ENCODE measurements at regions not wholly inside any gene's neighbourhood (a gene's known extent, or its start where the extent isn't known, plus 50 kb on each side); places are given as distances from the start of the nearest gene placed in this dataset.

DNA sequence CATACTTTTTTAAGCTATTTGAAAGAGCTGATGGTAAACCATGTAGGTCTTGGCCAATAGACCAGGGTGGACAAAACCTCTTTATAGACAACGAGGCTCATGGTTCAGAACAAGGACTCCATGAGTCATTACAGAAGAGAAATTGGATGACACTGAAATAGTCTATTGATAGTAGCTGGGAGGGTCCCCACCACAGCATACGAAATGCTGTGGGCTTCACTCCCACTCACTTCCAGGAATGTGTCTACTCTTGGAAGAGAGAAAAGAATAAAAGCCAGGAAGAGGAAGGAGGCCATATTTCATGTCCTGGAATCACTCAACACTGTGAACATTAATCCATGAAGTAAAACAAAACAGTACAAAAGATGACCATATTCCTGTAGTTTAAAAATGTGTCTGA, 82.3 kb upstream of the MXRA5 start:
- TF ChIP-seq, protein P1, sequence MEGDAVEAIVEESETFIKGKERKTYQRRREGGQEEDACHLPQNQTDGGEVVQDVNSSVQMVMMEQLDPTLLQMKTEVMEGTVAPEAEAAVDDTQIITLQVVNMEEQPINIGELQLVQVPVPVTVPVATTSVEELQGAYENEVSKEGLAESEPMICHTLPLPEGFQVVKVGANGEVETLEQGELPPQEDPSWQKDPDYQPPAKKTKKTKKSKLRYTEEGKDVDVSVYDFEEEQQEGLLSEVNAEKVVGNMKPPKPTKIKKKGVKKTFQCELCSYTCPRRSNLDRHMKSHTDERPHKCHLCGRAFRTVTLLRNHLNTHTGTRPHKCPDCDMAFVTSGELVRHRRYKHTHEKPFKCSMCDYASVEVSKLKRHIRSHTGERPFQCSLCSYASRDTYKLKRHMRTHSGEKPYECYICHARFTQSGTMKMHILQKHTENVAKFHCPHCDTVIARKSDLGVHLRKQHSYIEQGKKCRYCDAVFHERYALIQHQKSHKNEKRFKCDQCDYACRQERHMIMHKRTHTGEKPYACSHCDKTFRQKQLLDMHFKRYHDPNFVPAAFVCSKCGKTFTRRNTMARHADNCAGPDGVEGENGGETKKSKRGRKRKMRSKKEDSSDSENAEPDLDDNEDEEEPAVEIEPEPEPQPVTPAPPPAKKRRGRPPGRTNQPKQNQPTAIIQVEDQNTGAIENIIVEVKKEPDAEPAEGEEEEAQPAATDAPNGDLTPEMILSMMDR (conservative IDR thresholded peaks at IDR 0.05; ENCODE audit: low read depth, low read length), result no peak
- TF ChIP-seq EZH2 (IDR thresholded peaks at IDR 0.05; ENCODE audit: borderline replicate concordance, low read depth, low read length, poor library complexity, severe bottlenecking), result no peak

Data from A673 (cell line).